ENCODE measurements at regions not wholly inside any gene's neighbourhood (a gene's known extent, or its start where the extent isn't known, plus 50 kb on each side); places are given as distances from the start of the nearest gene placed in this dataset.

- TF ChIP-seq CTCF (optimal IDR thresholded peaks at IDR 0.05 in 1 of 3, IDR thresholded peaks at IDR 0.05 in 1 of 3, conservative IDR thresholded peaks at IDR 0.05 in 1 of 3; ENCODE audit: extremely low read depth in 1 of 3, insufficient read depth in 2 of 3, low read length in 3 of 3) (no peak), EZH2 (IDR thresholded peaks at IDR 0.05; ENCODE audit: low read length) (no peak)
Observed at GRCh38 chr15:69854521-69855181, 243.1 kb downstream of the TLE3 start.

Data from keratinocyte (primary cell).